ENCODE measurements at regions not wholly inside any gene's neighbourhood (a gene's known extent, or its start where the extent isn't known, plus 50 kb on each side); places are given as distances from the start of the nearest gene placed in this dataset.

DNA sequence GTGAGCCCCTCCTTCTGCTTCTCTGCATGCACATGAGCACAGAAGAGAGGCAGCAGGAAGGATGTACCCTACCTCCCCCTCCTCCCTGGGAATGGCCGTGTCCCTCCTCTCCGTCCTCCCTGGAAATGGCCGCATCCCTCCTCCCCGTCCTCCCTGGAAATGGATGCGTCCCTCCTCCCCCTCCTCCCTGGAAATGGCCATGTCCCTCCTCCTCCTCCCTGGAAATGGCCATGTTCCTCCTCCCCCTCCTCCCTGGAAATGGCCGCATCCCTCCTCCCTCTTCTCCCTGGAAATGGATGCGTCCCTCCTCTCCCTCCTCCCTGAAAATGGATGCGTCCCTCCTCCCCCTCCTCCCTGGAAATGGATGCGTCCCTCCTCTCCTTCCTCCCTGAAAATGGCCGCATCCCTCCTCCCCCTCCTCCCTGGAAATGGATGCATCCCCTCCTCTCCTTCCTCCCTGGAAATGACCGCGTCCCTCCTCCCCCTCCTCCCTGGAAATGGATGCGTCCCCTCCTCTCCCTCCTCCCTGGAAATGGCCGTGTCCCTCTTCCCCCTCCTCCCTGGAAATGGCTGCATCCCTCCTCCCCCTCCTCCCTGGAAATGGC lies 428.6 kb downstream of the AACS start:
- ATAC-seq (no peak), DNase-seq (ENCODE audit: missing footprints) (no peak)
- intact Hi-C loops (cut with DNase I), result no loop called here

DNA sequence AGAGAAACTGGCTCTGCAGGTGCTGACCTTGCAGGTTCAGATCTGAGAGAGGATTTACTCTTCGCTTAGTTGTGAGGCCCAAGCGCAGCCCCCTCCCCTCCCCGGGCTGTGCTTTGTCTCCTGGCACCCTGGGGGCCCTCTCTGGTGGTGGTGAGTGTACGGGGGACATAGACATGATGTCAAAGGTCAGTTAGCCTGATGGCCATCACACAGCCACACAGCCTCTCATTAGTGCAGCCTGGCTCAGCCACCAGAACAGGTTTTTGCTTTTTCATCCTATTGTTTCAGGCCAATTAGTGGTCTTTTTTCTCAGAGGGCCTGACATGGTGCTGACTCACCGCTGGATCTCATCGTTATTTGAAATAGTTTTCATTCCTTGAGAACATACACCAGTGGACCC lies 437.9 kb downstream of the AACS start:
- intact Hi-C loops (cut with DNase I), result no loop called here
- ATAC-seq, result no peak
- DNase-seq (ENCODE audit: missing footprints), result no peak

DNA sequence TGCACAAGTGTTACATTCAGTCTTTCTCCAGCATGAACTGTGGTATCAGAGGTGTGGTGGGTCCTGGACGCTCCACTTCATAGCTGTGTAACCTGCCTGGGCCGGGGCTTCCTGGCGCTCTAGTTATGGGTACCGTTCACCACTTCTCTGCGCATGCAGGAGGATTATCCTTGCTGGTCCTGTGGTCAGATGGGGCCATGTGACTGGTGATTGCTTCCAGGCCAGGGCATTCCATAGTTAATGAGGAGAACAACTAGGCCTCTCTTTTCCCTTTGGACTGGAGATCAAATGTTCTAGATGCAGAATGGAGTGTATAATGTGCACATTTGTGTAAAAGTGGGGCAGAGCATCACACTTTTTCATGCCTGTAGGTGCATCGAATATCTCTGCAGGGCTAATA lies 444.0 kb downstream of the AACS start:
- ATAC-seq, result no peak
- no peak for DNase-seq (ENCODE audit: missing footprints)
- intact Hi-C loops (cut with DNase I), result no loop called here

DNA sequence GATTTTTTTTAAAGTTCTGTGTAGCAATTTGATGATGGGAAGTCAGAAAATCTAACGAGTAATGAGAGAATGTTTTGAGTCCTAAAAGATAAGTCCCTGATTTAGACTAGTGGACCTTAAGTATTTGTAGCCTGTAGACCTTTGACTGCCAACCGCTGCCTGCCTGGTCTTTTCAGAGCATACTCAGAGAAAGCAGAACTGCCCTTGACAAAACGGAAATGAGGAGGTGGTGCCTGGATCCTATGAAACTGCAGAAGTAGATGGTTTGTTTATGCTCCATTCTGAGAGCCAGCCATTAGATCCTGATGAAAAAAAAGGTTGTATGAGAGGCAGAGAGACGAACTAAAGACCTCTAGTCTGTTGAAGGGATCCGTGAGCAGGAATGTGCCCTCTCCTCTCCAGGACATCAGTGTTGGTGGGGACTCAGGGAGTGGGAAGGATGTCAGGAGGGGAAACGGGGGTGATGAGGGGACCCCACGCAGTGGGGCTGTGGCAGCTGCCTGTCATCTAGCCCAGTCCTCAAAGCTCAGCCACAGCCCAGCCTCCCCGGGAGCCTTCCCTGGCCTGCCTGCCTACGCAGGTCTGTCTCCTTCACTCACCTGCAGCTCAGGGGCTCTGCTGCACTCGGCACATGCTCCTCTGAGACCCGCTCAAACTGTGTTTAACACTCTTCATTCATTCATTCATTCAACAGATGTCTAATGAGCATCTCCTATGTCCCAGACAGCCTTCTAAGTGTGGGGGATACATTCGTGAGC lies 447.5 kb downstream of the AACS start:
- intact Hi-C loops (cut with DNase I), result no loop called here
- ATAC-seq, result no peak

DNA sequence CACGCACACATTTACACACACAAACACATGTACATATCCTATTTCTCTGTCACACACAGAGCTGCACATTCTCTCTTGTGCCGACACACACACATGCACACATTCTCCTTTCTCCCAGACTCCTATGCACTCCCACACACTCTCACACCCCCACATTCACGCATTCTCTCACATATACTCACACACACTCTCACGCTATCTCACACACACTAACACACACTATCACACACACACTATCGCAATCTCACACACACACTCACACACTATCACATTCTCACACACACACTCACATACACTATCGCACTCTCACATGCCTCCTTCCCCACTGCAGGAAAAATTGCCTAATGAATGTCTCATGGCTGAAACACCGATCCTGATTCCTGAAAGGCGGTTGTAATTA lies 450.7 kb downstream of the AACS start:
- no peak for ATAC-seq

More for the DNA sequence above, 447.5 kb downstream of the AACS start:
- DNase-seq (ENCODE audit: missing footprints), result no peak

DNA sequence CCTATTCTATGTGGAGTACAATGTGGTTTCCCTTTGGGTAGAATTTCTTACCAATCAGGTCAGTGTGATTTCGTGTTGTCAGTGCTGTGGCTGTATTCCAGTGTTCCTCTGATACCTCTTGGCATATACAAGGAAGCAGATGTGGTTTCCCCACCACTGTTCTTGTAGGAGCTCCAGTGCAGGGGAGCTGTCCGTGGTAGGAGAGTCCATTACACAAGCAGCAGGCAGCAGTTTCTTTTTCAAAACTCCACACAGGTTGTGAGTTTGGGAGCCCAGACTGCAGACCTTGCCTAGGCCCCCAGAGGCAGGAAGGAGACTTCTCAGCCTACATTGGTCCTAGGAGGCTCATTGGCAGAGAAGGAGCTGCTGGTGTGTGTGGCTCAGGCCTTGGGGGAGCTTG lies 452.8 kb downstream of the AACS start:
- intact Hi-C loops (cut with DNase I), result no loop called here
- ATAC-seq, result no peak
- no peak for DNase-seq (ENCODE audit: missing footprints)

More for the DNA sequence above, 450.7 kb downstream of the AACS start:
- no peak for DNase-seq (ENCODE audit: missing footprints)
- intact Hi-C loops (cut with DNase I), result no loop called here

DNA sequence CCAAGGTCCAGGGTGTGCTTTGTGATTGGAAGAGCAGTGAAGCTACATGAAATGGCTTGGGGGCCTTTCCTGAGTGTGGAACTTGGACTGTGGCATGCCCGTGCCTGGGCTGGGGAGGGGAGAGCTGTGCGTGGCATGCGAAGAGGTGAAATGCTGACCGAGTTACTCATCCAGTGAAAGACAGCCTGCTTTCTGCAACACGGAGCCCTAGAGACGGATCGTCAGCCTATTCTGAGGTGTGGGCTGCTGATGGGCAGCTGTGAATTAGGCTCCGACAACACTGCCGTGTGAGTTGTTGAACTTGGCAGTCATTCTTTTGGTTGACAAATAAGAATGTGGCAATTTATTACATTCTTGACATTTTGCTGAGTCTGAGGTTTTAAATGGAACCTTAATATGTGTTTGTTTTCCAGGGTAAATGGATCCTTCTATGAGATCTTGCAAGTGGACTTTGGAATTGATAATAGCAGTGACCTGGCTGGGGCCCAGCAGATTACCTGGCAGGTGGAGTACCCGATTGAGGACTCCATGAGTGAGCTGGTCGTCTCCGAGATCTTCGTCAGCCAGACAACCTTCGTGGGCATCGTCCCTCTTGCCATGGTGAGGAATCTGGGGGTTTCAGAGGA lies 453.9 kb downstream of the AACS start:
- intact Hi-C loops (cut with DNase I), result no loop called here
- DNase-seq (ENCODE audit: missing footprints) (no peak), ATAC-seq (no peak)

DNA sequence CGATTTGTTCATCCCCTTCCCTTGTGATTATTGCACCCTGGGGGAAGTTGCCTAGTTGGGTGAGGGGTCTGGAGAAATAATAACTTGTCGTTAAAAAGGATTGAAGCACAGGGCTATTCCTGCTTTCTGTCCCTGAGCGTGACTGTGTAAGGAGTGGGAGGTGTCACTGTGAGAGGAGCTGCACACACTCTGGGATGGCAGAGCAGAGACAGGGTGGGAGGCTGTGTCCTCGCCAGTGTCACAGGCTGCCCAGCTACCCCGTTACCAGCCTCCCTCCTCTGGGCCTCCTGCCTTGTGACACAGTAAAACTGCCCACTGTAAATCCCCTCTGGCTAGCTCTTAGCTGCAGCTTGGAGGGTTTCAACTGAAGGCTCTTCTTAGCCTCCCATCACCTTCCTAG lies 460.6 kb downstream of the AACS start:
- intact Hi-C loops (cut with DNase I), result no loop called here
- DNase-seq (ENCODE audit: missing footprints), result no peak
- ATAC-seq, result no peak

DNA sequence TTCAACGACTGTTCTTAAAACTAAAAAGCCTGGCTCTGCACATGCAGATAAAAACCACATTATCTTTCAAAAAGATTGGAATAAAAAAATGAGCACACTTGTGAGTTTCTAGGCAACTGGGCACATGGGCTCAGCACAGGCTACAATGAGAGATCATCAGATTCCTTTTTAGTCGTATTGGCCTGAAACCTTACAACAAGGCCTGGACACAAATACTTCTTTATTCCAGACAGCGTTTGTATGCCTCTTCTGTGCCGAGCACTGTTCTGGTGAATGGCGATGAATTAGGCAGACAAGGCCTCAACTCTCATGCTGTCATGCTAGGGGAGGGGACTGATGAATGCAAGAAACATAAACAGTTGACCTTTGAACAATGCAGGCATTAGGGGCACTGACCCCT lies 463.0 kb downstream of the AACS start:
- intact Hi-C loops (cut with DNase I), result no loop called here
- ATAC-seq (no peak), DNase-seq (ENCODE audit: missing footprints) (no peak)

DNA sequence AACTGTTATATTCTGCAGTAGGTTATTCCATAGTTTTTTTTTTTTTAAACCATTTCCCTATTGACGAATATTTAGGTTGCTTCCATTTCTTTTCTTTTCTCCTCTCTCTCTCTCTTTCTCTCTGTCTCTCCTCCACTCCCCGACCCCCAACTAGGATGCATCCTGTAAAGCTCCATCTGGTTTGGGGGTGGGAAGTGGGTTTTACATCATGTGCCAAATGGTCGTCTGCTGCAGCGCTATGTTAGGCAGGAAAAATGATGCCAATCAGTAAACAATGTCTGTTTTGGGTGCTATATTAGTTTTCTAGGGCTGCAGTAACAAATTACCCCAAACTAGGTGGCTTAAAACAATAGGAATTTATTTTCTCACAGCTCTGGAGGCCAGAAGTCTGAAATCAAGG lies 465.0 kb downstream of the AACS start:
- intact Hi-C loops (cut with DNase I), result loop anchor here (5.0 kb wide), 1 partner anchor 1217 kb away; no protein-coding TSS in a partner anchor
- ATAC-seq (no peak), DNase-seq (ENCODE audit: missing footprints) (no peak)

DNA sequence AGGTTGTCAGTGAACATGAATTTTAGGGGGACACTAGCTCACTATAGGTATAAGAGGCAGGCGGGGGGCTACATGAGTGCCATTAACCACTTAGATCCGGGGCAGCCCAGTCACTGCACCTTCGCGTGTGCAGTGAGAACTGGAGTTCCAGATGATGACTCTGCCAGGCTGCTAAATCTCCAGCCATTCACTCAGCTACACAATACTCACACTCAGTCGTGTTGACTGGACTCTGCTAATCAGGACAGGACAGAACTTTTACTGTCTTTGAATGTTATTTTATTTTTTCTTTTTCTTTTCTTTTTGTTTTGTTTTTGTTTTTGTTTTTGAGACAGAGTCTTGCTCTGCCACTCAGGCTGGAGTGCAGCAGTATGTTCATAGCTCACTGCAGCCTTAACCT lies 465.6 kb downstream of the AACS start:
- DNase-seq (ENCODE audit: missing footprints) (no peak), ATAC-seq (no peak)
- intact Hi-C loops (cut with DNase I), result loop anchor here (5.0 kb wide), 1 partner anchor 1216 kb away; no protein-coding TSS in a partner anchor

DNA sequence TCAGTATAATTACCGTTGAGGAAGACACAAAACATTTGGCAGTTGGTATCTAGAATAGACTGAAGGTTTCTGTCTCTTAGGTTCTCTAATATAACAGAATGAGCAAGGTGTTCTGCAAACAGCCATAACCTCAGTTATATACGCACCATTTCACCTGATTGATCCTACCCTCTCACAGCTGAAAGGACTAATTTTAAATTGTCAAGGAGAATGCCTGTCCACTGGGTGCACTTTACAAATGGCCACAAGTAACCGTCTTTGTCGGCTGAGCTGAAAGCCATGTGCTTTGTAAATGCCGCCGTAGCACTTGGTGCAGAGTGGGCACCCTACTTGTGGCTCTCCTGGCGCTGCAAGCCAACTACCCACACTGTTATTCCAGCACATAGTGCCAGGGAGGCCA lies 466.3 kb downstream of the AACS start:
- ATAC-seq (no peak), DNase-seq (ENCODE audit: missing footprints) (no peak)
- intact Hi-C loops (cut with DNase I), result loop anchor here (5.0 kb wide), 1 partner anchor 1216 kb away; no protein-coding TSS in a partner anchor

DNA sequence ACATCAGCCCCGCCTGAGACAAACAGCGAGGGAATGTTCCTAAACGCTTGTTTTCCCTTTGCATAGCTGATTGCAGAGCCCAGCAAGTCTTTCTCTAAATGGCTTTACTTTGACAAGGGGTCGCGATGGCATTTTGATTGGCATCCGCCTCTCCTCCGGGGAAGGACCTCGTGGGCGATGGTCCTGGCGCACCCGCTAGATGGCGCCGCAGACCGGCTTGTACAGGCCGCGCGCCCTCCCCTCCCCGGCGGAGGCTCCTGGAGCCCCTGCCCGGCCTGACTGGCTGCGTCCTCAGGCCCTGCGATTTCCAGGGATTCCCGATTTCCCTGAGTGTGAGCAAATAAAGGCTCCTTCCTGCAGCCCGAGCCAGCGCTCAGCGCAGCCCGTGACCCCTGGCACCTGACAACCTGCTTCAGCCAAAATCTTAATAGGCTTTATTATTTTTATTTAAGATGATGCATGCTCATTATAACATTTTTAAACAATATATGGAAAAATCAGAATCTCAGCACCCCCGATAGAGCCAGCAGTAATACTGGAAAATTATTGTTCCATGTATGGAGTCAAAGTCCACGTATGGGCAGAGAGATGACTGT lies 468.3 kb downstream of the AACS start:
- intact Hi-C loops (cut with DNase I), result loop anchor here (2.0 to 5.0 kb wide), 2 partner anchors 1214 to 1341 kb away; no protein-coding TSS in a partner anchor
- DNase-seq (ENCODE audit: missing footprints) (peak; percentile 74), ATAC-seq (peak; percentile 50)

DNA sequence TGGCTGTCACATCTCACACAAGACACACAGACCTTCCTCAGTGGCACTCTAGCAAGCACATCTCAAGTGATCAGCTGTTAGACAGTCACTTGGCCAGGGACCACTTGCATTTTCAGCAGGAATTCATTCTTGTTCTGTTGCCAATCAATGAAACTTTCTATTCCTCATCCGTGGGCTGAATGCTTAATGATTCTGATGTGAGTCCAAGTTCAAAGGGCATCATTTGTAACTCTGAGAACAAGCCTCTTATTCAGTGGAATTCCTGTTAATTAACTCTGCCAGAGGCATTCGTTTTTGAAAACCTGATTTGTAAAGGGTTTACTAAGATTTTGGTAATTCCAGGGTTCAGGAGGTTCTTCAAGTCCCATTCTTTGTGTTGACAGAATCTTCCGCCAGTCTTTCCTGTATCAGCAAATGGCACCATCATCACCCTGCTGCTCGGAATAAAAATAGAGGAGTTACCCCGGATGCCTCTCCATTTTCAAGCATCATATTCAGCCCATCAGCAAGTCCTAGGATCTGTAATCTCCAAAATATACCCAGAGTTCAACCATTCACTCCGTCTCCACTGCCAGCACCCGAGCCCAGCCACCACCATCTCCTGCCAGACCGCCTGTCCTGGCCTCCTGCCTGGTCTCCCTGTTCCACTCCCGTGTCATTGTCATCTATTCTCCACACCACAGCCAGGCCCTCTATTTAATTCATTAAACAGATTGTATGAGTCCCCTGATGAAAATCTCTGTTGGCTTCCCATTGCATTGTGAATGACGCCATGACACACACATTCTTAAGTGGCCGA lies 473.4 kb downstream of the AACS start:
- no peak for DNase-seq (ENCODE audit: missing footprints)
- intact Hi-C loops (cut with DNase I), result no loop called here
- ATAC-seq, result no peak

DNA sequence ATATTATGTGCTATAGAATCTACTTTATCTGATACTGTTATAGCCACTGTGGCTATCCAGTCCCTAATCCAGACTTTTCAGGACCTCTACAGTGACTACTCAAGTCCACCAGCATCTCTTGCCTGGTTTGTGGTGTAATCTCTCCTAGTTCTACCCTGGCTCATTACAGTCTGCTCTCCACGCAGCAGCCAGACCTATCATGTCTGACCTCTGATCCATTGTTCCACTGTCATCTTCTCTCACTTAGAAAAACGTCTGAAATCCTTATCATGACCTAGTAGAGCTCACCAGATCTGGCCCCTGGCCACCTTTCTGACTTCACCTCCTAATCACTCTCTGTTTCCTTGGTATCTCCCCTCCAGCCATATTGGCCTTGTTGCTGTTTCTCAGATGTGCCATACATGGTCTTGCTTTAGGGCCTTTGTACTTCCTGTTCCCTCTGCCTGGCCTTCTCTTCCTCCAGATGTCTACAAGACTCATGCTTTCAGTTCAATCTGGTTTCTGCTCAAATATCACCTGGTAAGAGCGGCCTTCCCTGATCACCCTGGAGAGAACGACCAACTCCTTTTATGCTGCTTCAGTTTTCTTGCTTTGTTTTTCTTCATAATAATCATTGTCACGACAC lies 475.5 kb downstream of the AACS start:
- intact Hi-C loops (cut with DNase I), result no loop called here
- ATAC-seq (no peak), DNase-seq (ENCODE audit: missing footprints) (no peak)

DNA sequence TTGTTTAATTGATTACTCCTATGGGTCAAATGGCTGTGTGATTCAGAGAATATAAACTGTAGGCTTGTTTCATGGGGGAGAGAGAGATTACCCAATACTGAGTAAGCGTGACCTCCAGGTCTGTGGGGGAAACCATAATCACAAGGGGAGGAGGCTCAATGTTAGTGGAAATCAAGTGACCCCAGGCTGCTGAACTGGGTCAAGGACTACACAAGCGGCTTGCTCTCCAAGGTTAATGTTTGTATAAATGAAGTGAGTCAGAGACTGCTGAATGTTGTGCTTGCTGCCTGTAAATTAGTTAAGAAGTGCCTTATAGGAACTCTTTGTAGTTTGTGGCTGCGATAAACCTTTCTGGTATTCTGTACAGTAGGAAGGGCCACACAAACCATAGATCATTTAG lies 479.7 kb downstream of the AACS start:
- intact Hi-C loops (cut with DNase I), result no loop called here
- ATAC-seq, result no peak
- no peak for DNase-seq (ENCODE audit: missing footprints)

DNA sequence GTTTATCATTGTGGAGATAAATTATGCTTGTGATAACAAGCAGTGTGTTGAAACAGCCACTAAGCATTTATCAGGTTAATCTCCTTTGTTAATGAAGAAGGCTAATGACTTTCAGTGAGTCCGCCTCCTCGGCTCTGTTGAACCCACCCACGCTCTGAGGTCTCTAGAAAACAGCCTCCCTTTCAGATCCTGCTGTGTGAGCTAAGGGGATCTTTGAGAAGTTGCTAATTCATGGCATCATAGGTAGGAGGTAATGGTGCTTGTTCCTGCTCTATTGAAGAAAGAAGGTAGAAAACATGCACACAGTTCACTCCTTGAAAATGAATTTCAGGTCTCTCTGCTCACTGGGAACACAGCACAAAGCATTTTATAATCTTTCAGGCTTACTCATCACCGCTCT lies 483.9 kb downstream of the AACS start:
- ATAC-seq (no peak), DNase-seq (ENCODE audit: missing footprints) (no peak)
- intact Hi-C loops (cut with DNase I), result no loop called here

DNA sequence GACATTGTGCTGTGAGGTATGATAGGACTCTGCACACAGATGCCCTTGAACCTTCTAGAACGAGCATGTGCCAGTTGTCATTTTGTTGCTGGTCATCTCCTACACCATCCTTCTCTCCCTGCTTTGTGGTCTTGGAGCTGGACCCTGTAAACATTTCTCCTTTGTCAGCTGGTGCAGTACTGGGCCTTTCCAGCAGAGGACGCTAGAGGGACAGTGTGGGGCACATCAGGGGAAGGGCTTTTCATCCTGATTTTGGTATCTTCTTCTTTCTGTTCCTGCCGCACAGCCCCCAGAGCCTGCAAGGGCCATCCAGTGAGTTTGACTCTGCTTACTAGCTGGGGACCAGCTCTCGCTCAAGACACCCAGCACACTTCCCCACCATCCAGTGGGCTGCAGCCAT lies 484.6 kb downstream of the AACS start:
- intact Hi-C loops (cut with DNase I), result no loop called here
- no peak for ATAC-seq
- no peak for DNase-seq (ENCODE audit: missing footprints)

DNA sequence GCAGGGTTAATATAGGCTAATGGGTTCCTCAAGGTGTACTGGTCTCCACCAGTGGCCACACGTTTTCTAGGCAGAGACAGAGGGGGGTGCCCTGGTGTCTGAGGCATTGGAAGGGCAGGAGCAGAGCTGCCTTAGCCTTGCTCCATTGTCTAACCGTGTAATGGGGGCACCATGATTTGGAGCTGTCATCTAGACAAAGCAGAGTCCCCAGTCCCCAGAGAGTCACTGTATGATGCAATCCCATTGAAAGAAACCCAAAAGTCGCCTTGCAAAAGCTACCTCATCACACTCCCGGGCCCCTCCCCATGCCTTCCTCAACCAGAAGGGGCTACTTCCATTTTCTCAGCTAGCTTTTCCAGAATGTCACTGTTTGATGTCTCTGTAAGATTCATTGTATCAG lies 487.1 kb downstream of the AACS start:
- intact Hi-C loops (cut with DNase I), result no loop called here
- ATAC-seq (no peak), DNase-seq (ENCODE audit: missing footprints) (no peak)
